ENCODE measurements at regions not wholly inside any gene's neighbourhood (a gene's known extent, or its start where the extent isn't known, plus 50 kb on each side); places are given as distances from the start of the nearest gene placed in this dataset.

DNA sequence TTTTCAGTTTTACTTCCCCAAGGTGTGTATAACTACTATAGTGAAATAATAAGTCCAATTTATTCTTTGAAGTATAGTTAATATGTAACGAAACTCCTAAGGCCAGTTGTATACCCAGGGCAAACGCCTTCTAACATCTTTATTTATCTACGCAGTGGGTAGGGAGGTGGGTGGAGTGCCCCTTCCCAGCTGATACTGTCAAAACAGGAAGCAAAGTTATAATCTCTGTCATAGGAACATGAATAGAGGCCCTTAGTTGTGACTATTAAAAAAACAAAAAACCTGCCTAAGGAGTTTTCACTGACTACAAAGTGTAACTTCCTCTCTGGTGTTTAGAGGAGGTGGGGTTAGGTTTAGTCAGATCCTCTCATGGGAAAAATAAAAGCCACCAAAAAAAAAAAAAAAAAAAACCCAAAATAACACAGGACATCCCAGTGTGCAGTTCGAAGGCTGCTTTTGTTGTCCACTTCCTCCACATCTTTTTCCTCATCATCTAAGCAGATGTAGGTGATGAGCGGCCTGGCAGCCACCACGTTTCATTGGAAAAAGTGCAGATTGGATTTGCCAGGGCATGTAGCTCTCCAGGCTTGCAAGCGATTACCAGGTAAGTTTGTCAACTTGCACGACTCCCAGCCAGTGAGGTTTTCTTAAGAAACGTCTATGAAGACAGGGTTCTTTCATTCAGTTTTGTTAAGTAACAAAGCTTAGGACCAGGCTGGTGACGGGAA is 58.7 kb downstream of the UTRN start (continued):
- TF ChIP-seq, protein P1, sequence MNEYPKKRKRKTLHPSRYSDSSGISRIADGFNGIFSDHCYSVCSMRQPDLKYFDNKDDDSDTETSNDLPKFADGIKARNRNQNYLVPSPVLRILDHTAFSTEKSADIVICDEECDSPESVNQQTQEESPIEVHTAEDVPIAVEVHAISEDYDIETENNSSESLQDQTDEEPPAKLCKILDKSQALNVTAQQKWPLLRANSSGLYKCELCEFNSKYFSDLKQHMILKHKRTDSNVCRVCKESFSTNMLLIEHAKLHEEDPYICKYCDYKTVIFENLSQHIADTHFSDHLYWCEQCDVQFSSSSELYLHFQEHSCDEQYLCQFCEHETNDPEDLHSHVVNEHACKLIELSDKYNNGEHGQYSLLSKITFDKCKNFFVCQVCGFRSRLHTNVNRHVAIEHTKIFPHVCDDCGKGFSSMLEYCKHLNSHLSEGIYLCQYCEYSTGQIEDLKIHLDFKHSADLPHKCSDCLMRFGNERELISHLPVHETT (CRISPR knock-in tag; conservative IDR thresholded peaks at IDR 0.05) = no peak
- TF ChIP-seq ZNF563 (CRISPR knock-in tag; IDR thresholded peaks at IDR 0.05) = no peak
- peak; percentile 97 for TF ChIP-seq HNRNPUL1 (IDR thresholded peaks at IDR 0.05; ENCODE audit: low read depth, low read length)
- no peak for TF ChIP-seq ZNF10 (CRISPR knock-in tag; IDR thresholded peaks at IDR 0.05; ENCODE audit: borderline replicate concordance, low read depth)
- peak; percentile 98 for TF ChIP-seq ELF3 (CRISPR knock-in tag; IDR thresholded peaks at IDR 0.05)
- TF ChIP-seq, protein P2, sequence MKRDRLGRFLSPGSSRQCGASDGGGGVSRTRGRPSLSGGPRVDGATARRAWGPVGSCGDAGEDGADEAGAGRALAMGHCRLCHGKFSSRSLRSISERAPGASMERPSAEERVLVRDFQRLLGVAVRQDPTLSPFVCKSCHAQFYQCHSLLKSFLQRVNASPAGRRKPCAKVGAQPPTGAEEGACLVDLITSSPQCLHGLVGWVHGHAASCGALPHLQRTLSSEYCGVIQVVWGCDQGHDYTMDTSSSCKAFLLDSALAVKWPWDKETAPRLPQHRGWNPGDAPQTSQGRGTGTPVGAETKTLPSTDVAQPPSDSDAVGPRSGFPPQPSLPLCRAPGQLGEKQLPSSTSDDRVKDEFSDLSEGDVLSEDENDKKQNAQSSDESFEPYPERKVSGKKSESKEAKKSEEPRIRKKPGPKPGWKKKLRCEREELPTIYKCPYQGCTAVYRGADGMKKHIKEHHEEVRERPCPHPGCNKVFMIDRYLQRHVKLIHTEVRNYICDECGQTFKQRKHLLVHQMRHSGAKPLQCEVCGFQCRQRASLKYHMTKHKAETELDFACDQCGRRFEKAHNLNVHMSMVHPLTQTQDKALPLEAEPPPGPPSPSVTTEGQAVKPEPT (CRISPR knock-in tag; IDR thresholded peaks at IDR 0.05; ENCODE audit: low read depth) = no peak
- no peak; the same call in 1 of the 2 replicates for TF ChIP-seq SP140L (CRISPR knock-in tag; IDR thresholded peaks at IDR 0.05; ENCODE audit: borderline replicate concordance)
- TF ChIP-seq ZBTB7B (CRISPR knock-in tag; IDR thresholded peaks at IDR 0.05) = peak; percentile 58
- TF ChIP-seq ZNF333 (CRISPR knock-in tag; IDR thresholded peaks at IDR 0.05; ENCODE audit: borderline replicate concordance) = no peak
- TF ChIP-seq ZNF644 (CRISPR knock-in tag; IDR thresholded peaks at IDR 0.05; ENCODE audit: low read depth) = 0 out of 2 replicates have a peak, but pooled peaks have one; percentile 23
- TF ChIP-seq, protein P3, sequence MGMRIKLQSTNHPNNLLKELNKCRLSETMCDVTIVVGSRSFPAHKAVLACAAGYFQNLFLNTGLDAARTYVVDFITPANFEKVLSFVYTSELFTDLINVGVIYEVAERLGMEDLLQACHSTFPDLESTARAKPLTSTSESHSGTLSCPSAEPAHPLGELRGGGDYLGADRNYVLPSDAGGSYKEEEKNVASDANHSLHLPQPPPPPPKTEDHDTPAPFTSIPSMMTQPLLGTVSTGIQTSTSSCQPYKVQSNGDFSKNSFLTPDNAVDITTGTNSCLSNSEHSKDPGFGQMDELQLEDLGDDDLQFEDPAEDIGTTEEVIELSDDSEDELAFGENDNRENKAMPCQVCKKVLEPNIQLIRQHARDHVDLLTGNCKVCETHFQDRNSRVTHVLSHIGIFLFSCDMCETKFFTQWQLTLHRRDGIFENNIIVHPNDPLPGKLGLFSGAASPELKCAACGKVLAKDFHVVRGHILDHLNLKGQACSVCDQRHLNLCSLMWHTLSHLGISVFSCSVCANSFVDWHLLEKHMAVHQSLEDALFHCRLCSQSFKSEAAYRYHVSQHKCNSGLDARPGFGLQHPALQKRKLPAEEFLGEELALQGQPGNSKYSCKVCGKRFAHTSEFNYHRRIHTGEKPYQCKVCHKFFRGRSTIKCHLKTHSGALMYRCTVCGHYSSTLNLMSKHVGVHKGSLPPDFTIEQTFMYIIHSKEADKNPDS (CRISPR knock-in tag; IDR thresholded peaks at IDR 0.05) = no peak
- TF ChIP-seq, protein P4, sequence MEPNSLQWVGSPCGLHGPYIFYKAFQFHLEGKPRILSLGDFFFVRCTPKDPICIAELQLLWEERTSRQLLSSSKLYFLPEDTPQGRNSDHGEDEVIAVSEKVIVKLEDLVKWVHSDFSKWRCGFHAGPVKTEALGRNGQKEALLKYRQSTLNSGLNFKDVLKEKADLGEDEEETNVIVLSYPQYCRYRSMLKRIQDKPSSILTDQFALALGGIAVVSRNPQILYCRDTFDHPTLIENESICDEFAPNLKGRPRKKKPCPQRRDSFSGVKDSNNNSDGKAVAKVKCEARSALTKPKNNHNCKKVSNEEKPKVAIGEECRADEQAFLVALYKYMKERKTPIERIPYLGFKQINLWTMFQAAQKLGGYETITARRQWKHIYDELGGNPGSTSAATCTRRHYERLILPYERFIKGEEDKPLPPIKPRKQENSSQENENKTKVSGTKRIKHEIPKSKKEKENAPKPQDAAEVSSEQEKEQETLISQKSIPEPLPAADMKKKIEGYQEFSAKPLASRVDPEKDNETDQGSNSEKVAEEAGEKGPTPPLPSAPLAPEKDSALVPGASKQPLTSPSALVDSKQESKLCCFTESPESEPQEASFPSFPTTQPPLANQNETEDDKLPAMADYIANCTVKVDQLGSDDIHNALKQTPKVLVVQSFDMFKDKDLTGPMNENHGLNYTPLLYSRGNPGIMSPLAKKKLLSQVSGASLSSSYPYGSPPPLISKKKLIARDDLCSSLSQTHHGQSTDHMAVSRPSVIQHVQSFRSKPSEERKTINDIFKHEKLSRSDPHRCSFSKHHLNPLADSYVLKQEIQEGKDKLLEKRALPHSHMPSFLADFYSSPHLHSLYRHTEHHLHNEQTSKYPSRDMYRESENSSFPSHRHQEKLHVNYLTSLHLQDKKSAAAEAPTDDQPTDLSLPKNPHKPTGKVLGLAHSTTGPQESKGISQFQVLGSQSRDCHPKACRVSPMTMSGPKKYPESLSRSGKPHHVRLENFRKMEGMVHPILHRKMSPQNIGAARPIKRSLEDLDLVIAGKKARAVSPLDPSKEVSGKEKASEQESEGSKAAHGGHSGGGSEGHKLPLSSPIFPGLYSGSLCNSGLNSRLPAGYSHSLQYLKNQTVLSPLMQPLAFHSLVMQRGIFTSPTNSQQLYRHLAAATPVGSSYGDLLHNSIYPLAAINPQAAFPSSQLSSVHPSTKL (CRISPR knock-in tag; IDR thresholded peaks at IDR 0.05) = peak; percentile 96
- no peak for TF ChIP-seq CCAR2 (optimal IDR thresholded peaks at IDR 0.05; ENCODE audit: low read depth, low read length)
- TF ChIP-seq ZBTB21 (CRISPR knock-in tag; IDR thresholded peaks at IDR 0.05) = no peak
- TF ChIP-seq SUZ12 (IDR thresholded peaks at IDR 0.05; ENCODE audit: low read depth, low read length) = no peak
- TF ChIP-seq, protein P5, sequence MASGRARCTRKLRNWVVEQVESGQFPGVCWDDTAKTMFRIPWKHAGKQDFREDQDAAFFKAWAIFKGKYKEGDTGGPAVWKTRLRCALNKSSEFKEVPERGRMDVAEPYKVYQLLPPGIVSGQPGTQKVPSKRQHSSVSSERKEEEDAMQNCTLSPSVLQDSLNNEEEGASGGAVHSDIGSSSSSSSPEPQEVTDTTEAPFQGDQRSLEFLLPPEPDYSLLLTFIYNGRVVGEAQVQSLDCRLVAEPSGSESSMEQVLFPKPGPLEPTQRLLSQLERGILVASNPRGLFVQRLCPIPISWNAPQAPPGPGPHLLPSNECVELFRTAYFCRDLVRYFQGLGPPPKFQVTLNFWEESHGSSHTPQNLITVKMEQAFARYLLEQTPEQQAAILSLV (CRISPR knock-in tag; IDR thresholded peaks at IDR 0.05; ENCODE audit: borderline replicate concordance) = no peak
- no peak for TF ChIP-seq U2AF1 (optimal IDR thresholded peaks at IDR 0.05; ENCODE audit: low read depth, low read length)
- TF ChIP-seq, protein P6, sequence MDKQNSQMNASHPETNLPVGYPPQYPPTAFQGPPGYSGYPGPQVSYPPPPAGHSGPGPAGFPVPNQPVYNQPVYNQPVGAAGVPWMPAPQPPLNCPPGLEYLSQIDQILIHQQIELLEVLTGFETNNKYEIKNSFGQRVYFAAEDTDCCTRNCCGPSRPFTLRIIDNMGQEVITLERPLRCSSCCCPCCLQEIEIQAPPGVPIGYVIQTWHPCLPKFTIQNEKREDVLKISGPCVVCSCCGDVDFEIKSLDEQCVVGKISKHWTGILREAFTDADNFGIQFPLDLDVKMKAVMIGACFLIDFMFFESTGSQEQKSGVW (CRISPR knock-in tag; IDR thresholded peaks at IDR 0.05; ENCODE audit: borderline replicate concordance) = no peak

Data from HepG2 (cell line).